DND-41 (cell line): ENCODE measurements at regions not wholly inside any gene's neighbourhood (a gene's known extent, or its start where the extent isn't known, plus 50 kb on each side); places are given as distances from the start of the nearest gene placed in this dataset.

Source experiments
- EZH2 ChIP-seq: IDR thresholded peaks from 3 replicates; pipeline ENCODE4 v1.6.1; 2012; ENCODE audit warnings: borderline replicate concordance, low read depth, mild to moderate bottlenecking, moderate library complexity, low read length, inconsistent platforms; ENCODE audit not compliant: severe bottlenecking
- TF ChIP-seq, protein P1 (sequence below): IDR thresholded peaks from 2 replicates; pipeline ENCODE4 v1.5.1; 2012; ENCODE audit warnings: borderline replicate concordance, low read length, moderate library complexity, mild to moderate bottlenecking; ENCODE audit not compliant: poor library complexity, severe bottlenecking; ENCODE audit errors: extremely low read depth

DNA sequence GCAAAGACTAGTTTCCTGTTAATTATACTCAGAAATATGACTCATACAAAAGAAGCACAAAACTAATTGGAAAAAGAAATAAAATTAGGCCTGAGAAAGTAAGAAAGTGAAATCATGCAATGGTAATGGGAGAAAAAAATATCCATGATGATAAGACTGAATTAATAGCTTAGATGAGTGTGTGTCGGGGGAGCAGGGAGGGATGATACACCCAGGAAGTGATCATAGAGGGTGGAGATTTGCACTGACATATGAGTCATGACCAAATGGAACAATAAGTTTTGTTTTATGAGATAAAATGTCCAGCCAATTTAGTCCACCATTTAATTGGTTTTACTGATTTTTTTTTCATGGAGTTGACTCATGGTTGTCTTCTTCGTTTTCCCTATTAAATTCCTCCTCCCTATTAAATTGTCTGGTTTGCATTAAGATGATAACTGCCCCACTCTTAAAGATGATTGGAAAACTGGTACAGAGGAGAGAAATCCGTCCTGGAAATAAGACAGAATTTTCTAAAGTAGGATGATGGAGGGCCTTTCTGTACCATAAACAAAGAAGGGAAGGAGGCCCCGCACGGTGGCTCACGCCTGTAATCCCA is 111.7 kb upstream of the KCNJ6 start:
- TF ChIP-seq, protein P1, sequence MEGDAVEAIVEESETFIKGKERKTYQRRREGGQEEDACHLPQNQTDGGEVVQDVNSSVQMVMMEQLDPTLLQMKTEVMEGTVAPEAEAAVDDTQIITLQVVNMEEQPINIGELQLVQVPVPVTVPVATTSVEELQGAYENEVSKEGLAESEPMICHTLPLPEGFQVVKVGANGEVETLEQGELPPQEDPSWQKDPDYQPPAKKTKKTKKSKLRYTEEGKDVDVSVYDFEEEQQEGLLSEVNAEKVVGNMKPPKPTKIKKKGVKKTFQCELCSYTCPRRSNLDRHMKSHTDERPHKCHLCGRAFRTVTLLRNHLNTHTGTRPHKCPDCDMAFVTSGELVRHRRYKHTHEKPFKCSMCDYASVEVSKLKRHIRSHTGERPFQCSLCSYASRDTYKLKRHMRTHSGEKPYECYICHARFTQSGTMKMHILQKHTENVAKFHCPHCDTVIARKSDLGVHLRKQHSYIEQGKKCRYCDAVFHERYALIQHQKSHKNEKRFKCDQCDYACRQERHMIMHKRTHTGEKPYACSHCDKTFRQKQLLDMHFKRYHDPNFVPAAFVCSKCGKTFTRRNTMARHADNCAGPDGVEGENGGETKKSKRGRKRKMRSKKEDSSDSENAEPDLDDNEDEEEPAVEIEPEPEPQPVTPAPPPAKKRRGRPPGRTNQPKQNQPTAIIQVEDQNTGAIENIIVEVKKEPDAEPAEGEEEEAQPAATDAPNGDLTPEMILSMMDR, result no peak
- TF ChIP-seq EZH2, result no peak
